ENCODE measurements at regions not wholly inside any gene's neighbourhood (a gene's known extent, or its start where the extent isn't known, plus 50 kb on each side); places are given as distances from the start of the nearest gene placed in this dataset.

- CTCF ChIA-PET, result no interaction called here
- no peaks in the 10 kb centered on the region for H3K4me1 Mint-ChIP-seq
- no peak overlapping the region for H3K4me3 ChIP-seq (ENCODE audit: control extremely low read depth in 1 of 5, extremely low read depth in 1 of 5, insufficient read depth in 1 of 5, low read depth in 2 of 5, low read length in 4 of 5)
- no peaks in the 10 kb centered on the region for H3K4me1 ChIP-seq (ENCODE audit: control insufficient read depth in 2 of 2, insufficient read depth in 2 of 2, low read length in 2 of 2)
- H3K4me3 Mint-ChIP-seq, result no peak overlapping the region
- TF ChIP-seq EZH2 (IDR thresholded peaks at IDR 0.05; ENCODE audit: borderline replicate concordance, insufficient read depth, low read depth, low read length, poor library complexity, severe bottlenecking) (no peak), CTCF (IDR thresholded peaks at IDR 0.05) (no peak)
- no peaks in the 10 kb centered on the region for H3K9me3 ChIP-seq (ENCODE audit: control extremely low read depth in 1 of 3, control insufficient read depth in 2 of 3, insufficient read depth in 1 of 3, low read length in 2 of 3)
- ATAC-seq (ENCODE audit: low read depth) (no peak), DNase-seq (no peak)
- H3K36me3 ChIP-seq (replicated peaks in 1 of 2; ENCODE audit: control extremely low read depth in 1 of 2, control insufficient read depth in 1 of 2, extremely low read depth in 1 of 2, insufficient read depth in 2 of 2, low read length in 1 of 2), result no peaks in the 10 kb centered on the region
- no peak overlapping the region for H3K9ac ChIP-seq (ENCODE audit: low read length)
- no peaks in the 10 kb centered on the region for H3K79me2 ChIP-seq (ENCODE audit: control insufficient read depth, insufficient read depth, low read length)
- POLR2A ChIA-PET, result no interaction called here
- intact Hi-C loops (cut with micrococcal nuclease), result no loop called here
- WGBS (ENCODE audit: insufficient coverage), result 80% methylated on average over 1 of the region's 6 CpGs
- no peak overlapping the region for H3K4me2 ChIP-seq (replicated peaks; ENCODE audit: low read depth, low read length, poor library complexity, severe bottlenecking)
- H3K27me3 ChIP-seq (replicated peaks in 1 of 4; ENCODE audit: control extremely low read depth in 1 of 4, control insufficient read depth in 3 of 4, insufficient read depth in 4 of 4, low read length in 3 of 4), result no peaks in the 10 kb centered on the region
- no peak overlapping the region for H2AFZ ChIP-seq (ENCODE audit: insufficient read depth, low read depth, low read length, poor library complexity, severe bottlenecking)
- peaks cover 5% of the 10 kb centered on the region for H3K27me3 Mint-ChIP-seq
- H4K20me1 ChIP-seq (ENCODE audit: control insufficient read depth, insufficient read depth, low read length, poor library complexity, severe bottlenecking), result no peaks in the 10 kb centered on the region
- H3K27ac ChIP-seq (ENCODE audit: low read length in 2 of 2), result no peak overlapping the region
- no peaks in the 10 kb centered on the region for H3K9me3 Mint-ChIP-seq (ENCODE audit: insufficient read depth)
- no peak overlapping the region for H3K27ac Mint-ChIP-seq
These were observed 583.2 kb upstream of the KLF4 start for GRCh38 chr9:108072740-108073139.

- Mint-ChIP-seq H3K4me1 (no peaks in the 10 kb centered on the region), H3K9me3 (ENCODE audit: insufficient read depth) (no peaks in the 10 kb centered on the region), H3K4me3 (no peak overlapping the region), H3K27me3 (peaks cover 5% of the 10 kb centered on the region), H3K27ac (no peak overlapping the region)
- POLR2A ChIA-PET, result no interaction called here
- CTCF ChIA-PET, result no interaction called here
- Histone ChIP-seq H3K9ac (ENCODE audit: low read length) (no peak overlapping the region), H3K4me3 (ENCODE audit: control extremely low read depth in 1 of 5, extremely low read depth in 1 of 5, insufficient read depth in 1 of 5, low read depth in 2 of 5, low read length in 4 of 5) (no peak overlapping the region), H3K9me3 (ENCODE audit: control extremely low read depth in 1 of 3, control insufficient read depth in 2 of 3, insufficient read depth in 1 of 3, low read length in 2 of 3) (no peaks in the 10 kb centered on the region), H3K79me2 (ENCODE audit: control insufficient read depth, insufficient read depth, low read length) (no peaks in the 10 kb centered on the region), H3K27me3 (replicated peaks in 1 of 4; ENCODE audit: control extremely low read depth in 1 of 4, control insufficient read depth in 3 of 4, insufficient read depth in 4 of 4, low read length in 3 of 4) (no peaks in the 10 kb centered on the region), H3K4me1 (ENCODE audit: control insufficient read depth in 2 of 2, insufficient read depth in 2 of 2, low read length in 2 of 2) (no peaks in the 10 kb centered on the region), H3K4me2 (replicated peaks; ENCODE audit: low read depth, low read length, poor library complexity, severe bottlenecking) (no peak overlapping the region), H2AFZ (ENCODE audit: insufficient read depth, low read depth, low read length, poor library complexity, severe bottlenecking) (no peak overlapping the region), H3K27ac (ENCODE audit: low read length in 2 of 2) (no peak overlapping the region), H3K36me3 (replicated peaks in 1 of 2; ENCODE audit: control extremely low read depth in 1 of 2, control insufficient read depth in 1 of 2, extremely low read depth in 1 of 2, insufficient read depth in 2 of 2, low read length in 1 of 2) (no peaks in the 10 kb centered on the region), H4K20me1 (ENCODE audit: control insufficient read depth, insufficient read depth, low read length, poor library complexity, severe bottlenecking) (no peaks in the 10 kb centered on the region)
- no peak for TF ChIP-seq CTCF (IDR thresholded peaks at IDR 0.05)
- no peak for TF ChIP-seq EZH2 (IDR thresholded peaks at IDR 0.05; ENCODE audit: borderline replicate concordance, insufficient read depth, low read depth, low read length, poor library complexity, severe bottlenecking)
- DNase-seq (no peak), ATAC-seq (ENCODE audit: low read depth) (no peak)
- intact Hi-C loops (cut with micrococcal nuclease), result no loop called here
- WGBS (ENCODE audit: insufficient coverage), result 92% methylated on average over 5 of the region's 5 CpGs
These were observed 581.3 kb upstream of the KLF4 start for GRCh38 chr9:108070861-108071260.

Data from B cell (primary cell).